SK-N-SH (cell line): ENCODE measurements at regions not wholly inside any gene's neighbourhood (a gene's known extent, or its start where the extent isn't known, plus 50 kb on each side); places are given as distances from the start of the nearest gene placed in this dataset.

ENCODE experiments used
- ELF1 ChIP-seq: IDR thresholded peaks from 2 replicates; pipeline ENCODE4 v1.4.0; 2012
- EP300 ChIP-seq, 2 experiments: IDR thresholded peaks; 2 replicates each; pipeline versions ENCODE4 v1.4.0 to v1.6.1; 2012; ENCODE audit warnings: borderline replicate concordance in 1 of 2, low read depth in 1 of 2, low read length in 1 of 2
- FOXM1 ChIP-seq: IDR thresholded peaks from 2 replicates; pipeline ENCODE4 v1.4.0; 2012; ENCODE audit warnings: low read depth, mild to moderate bottlenecking
- GATA2 ChIP-seq: sonication (generic); formaldehyde crosslinking; IDR thresholded peaks from 2 replicates; pipeline ENCODE4 v1.5.0; 2020; ENCODE audit warnings: mild to moderate bottlenecking, missing genetic modification reagents
- MEF2A ChIP-seq: IDR thresholded peaks from 2 replicates; pipeline ENCODE4 v1.4.0; 2012; ENCODE audit warnings: low read depth, borderline replicate concordance
- POLR2AphosphoS5 ChIP-seq: IDR thresholded peaks from 2 replicates; pipeline ENCODE4 v1.6.1; 2012; ENCODE audit warnings: low read depth, low read length
- RAD21 ChIP-seq: IDR thresholded peaks from 2 replicates; pipeline ENCODE4 v1.6.1; 2012; ENCODE audit warnings: mild to moderate bottlenecking, low read length
- RCOR1 ChIP-seq: fragments of 150-350 bp; IDR thresholded peaks from 2 replicates; pipeline ENCODE4 v1.6.1; 2017; ENCODE audit warnings: antibody characterized with exemption, low read length
- RFX5 ChIP-seq: IDR thresholded peaks from 2 replicates; pipeline ENCODE4 v1.6.1; 2012; ENCODE audit warnings: mild to moderate bottlenecking, improper control_type of control experiment, low read length
- TAF1 ChIP-seq: IDR thresholded peaks from 2 replicates; pipeline ENCODE4 v1.6.1; 2012; ENCODE audit warnings: low read depth, mild to moderate bottlenecking, low read length, moderate library complexity, borderline replicate concordance
- TEAD4 ChIP-seq: IDR thresholded peaks from 2 replicates; pipeline ENCODE4 v1.4.0; 2012; ENCODE audit warnings: mild to moderate bottlenecking, borderline replicate concordance; ENCODE audit not compliant: insufficient read depth
- YY1 ChIP-seq: IDR thresholded peaks from 2 replicates; pipeline ENCODE4 v1.4.0; 2012; ENCODE audit warnings: low read depth, mild to moderate bottlenecking
- TF ChIP-seq, protein P1 (sequence below): fragments of 200-600 bp; sonication (generic); IDR thresholded peaks from 2 replicates; pipeline ENCODE4 v1.6.1; 2017; ENCODE audit warnings: antibody characterized with exemption, mild to moderate bottlenecking, moderate library complexity
- TF ChIP-seq, protein P2 (sequence below): fragments of 150-350 bp; IDR thresholded peaks from 2 replicates; pipeline ENCODE4 v1.6.1; 2017; ENCODE audit warnings: antibody characterized with exemption, low read length, low read depth, borderline replicate concordance

DNA sequence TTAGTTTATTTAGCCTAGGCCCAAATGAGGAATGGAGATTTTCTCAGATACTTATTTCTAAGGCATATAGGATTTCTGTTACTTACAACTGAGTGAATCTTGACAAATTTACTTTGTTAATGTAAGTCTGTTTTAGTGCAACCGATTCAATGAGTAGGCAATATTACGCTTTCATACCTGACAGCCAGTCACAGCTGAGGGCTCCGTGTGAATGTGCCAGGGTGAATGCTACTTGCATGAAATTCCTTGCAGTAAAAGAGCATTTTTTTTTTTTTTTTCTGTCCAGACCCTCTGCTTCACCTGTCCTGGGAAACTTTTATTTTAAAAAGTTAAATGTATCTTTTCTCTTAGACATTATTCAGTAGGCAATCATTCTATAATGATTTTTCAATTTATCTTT, 1100.0 kb downstream of the FAT4 start:
- TF ChIP-seq RAD21 (no peak), EP300 (IDR thresholded peaks at IDR 0.05; ENCODE audit: borderline replicate concordance in 1 of 2, low read depth in 1 of 2, low read length in 1 of 2) (no peak), YY1 (no peak), RCOR1 (no peak), ELF1 (no peak), RFX5 (no peak), POLR2AphosphoS5 (no peak), GATA2 (CRISPR knock-in tag) (no peak), FOXM1 (no peak), MEF2A (no peak), TEAD4 (no peak), TAF1 (no peak)
- TF ChIP-seq, protein P1, sequence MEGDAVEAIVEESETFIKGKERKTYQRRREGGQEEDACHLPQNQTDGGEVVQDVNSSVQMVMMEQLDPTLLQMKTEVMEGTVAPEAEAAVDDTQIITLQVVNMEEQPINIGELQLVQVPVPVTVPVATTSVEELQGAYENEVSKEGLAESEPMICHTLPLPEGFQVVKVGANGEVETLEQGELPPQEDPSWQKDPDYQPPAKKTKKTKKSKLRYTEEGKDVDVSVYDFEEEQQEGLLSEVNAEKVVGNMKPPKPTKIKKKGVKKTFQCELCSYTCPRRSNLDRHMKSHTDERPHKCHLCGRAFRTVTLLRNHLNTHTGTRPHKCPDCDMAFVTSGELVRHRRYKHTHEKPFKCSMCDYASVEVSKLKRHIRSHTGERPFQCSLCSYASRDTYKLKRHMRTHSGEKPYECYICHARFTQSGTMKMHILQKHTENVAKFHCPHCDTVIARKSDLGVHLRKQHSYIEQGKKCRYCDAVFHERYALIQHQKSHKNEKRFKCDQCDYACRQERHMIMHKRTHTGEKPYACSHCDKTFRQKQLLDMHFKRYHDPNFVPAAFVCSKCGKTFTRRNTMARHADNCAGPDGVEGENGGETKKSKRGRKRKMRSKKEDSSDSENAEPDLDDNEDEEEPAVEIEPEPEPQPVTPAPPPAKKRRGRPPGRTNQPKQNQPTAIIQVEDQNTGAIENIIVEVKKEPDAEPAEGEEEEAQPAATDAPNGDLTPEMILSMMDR, result no peak
- TF ChIP-seq, protein P2, sequence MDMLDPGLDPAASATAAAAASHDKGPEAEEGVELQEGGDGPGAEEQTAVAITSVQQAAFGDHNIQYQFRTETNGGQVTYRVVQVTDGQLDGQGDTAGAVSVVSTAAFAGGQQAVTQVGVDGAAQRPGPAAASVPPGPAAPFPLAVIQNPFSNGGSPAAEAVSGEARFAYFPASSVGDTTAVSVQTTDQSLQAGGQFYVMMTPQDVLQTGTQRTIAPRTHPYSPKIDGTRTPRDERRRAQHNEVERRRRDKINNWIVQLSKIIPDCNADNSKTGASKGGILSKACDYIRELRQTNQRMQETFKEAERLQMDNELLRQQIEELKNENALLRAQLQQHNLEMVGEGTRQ, result no peak
